Uterus (tissue), 3 donors: ENCODE measurements at regions not wholly inside any gene's neighbourhood (a gene's known extent, or its start where the extent isn't known, plus 50 kb on each side); places are given as distances from the start of the nearest gene placed in this dataset.

Experiments
- DNase-seq, 2 donors: peaks; one replicate each; pipeline ENCODE4 v3.0.0-alpha.2; 2019 to 2020
- H3K27ac ChIP-seq, 2 donors: fragments of 200-600 bp; sonication (generic); 1 replicate in 1 of 2; 2 replicates in 1 of 2; pipeline ENCODE4 v1.5.1; 2016 to 2018
- H3K27me3 ChIP-seq, 2 donors: fragments of 200-600 bp; sonication (generic); one replicate each; pipeline ENCODE4 v1.5.1; 2018 to 2019; ENCODE audit warnings: control low read depth in 1 of 2
- H3K36me3 ChIP-seq, 2 donors: fragments of 200-600 bp; sonication (generic); one replicate each; pipeline ENCODE4 v1.5.1; 2019; ENCODE audit warnings: control low read depth in 1 of 2
- H3K4me1 ChIP-seq, 2 donors: fragments of 200-600 bp; sonication (generic); one replicate each; pipeline ENCODE4 v1.5.1; 2018 to 2019; ENCODE audit warnings: control low read depth in 1 of 2
- H3K4me3 ChIP-seq, 2 donors: fragments of 200-600 bp; sonication (generic); 1 replicate in 1 of 2; 2 replicates in 1 of 2; pipeline ENCODE4 v1.5.1; 2018 to 2019; ENCODE audit warnings: mild to moderate bottlenecking in 1 of 2
- H3K9me3 ChIP-seq, 2 donors: fragments of 200-600 bp; sonication (generic); one replicate each; pipeline ENCODE4 v1.5.1; 2019; ENCODE audit warnings: control low read depth in 1 of 2
- CTCF ChIP-seq, 4 experiments: fragments of 200-600 bp in 2 of 4; fragments of 450-650 bp in 2 of 4; sonication (generic) in 2 of 4; IDR thresholded peaks; one replicate each; pipeline ENCODE4 v1.5.1; 2016 to 2019; ENCODE audit warnings: antibody characterized with exemption in 4 of 4, mild to moderate bottlenecking in 2 of 4, moderate library complexity in 1 of 4
- POLR2A ChIP-seq, 2 donors: fragments of 450-650 bp; IDR thresholded peaks; one replicate each; pipeline ENCODE4 v1.6.1; 2016; ENCODE audit warnings: antibody characterized with exemption in 2 of 2, mild to moderate bottlenecking in 1 of 2, moderate library complexity in 1 of 2
- intact Hi-C: fragments of 100-400 bp; cut with DNase I; formaldehyde crosslinking; loops from one replicate; pipeline ENCODE4 v1.15.1; 2023; ENCODE audit warnings: low total_unique reads
- donor health status: DM: yes; HTN: yes; CAD: no.

DNA sequence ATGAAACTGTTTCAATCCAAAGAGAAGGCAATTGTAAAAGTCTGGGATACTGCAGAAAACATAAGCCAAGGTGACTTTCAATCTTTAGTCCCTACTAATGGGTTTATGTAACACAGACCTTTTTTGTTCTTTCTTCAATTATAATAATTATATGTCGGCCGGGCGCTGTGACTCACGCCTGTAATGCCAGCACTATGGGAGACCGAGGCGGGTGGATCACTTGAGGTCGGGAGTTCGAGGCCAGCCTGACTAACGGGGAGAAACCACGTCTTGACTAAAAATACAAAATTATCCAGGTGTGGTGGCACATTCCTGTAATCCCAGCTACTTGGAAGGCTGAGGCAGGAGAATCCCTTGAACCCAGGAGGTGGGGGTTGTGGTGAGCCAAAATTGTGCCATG lies 489.8 kb upstream of the CTSO start:
- Histone ChIP-seq H3K4me1 (no peaks in the 10 kb centered on the region), H3K36me3 (no peaks in the 10 kb centered on the region), H3K9me3 (no peaks in the 10 kb centered on the region), H3K27ac (no peak overlapping the region), H3K4me3 (no peak overlapping the region), H3K27me3 (no peaks in the 10 kb centered on the region)
- TF ChIP-seq CTCF (IDR thresholded peaks at IDR 0.05) (no peak), POLR2A (IDR thresholded peaks at IDR 0.05) (no peak)
- no peak for DNase-seq
- intact Hi-C loops, result no loop called here

- no peak for TF ChIP-seq CTCF (IDR thresholded peaks at IDR 0.05)
- no peak for TF ChIP-seq POLR2A (IDR thresholded peaks at IDR 0.05)
- Histone ChIP-seq H3K27ac (no peak overlapping the region), H3K4me3 (no peak overlapping the region), H3K4me1 (no peaks in the 10 kb centered on the region), H3K27me3 (no peaks in the 10 kb centered on the region), H3K36me3 (no peaks in the 10 kb centered on the region), H3K9me3 (no peaks in the 10 kb centered on the region)
- DNase-seq, result no peak
- intact Hi-C loops, result no loop called here
Measured at GRCh38 chr4:156442912-156443311, 489.2 kb upstream of the CTSO start.

- DNase-seq, result no peak
- TF ChIP-seq CTCF (IDR thresholded peaks at IDR 0.05) (no peak), POLR2A (IDR thresholded peaks at IDR 0.05) (no peak)
- no peak overlapping the region for H3K27ac ChIP-seq
- no peaks in the 10 kb centered on the region for H3K36me3 ChIP-seq
- H3K9me3 ChIP-seq, result no peaks in the 10 kb centered on the region
- H3K4me1 ChIP-seq, result no peaks in the 10 kb centered on the region
- H3K27me3 ChIP-seq, result no peaks in the 10 kb centered on the region
- no peak overlapping the region for H3K4me3 ChIP-seq
- intact Hi-C loops, result no loop called here
Measured at GRCh38 chr4:156439576-156440200, 486.0 kb upstream of the CTSO start.

DNA sequence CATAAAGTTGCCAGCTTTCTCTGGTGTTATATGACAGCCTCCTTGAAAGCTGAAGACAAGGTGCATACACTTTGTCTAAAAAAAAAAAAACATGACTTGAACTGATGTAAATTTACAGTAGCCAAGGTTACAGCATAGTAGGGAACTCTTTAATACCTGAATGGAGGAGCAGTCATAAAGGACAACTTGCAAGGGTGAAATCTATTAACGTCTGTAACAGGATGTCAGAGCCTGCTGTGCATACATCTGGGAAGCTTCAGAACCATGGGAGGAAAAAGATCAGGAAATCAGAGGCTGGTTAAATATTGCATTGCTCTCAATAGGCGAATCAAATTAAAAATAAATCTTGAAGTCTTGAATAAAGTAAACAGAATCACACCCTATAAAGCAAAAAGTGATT lies 484.0 kb upstream of the CTSO start:
- Histone ChIP-seq H3K27ac (no peak overlapping the region), H3K9me3 (no peaks in the 10 kb centered on the region), H3K4me3 (no peak overlapping the region), H3K4me1 (no peaks in the 10 kb centered on the region), H3K36me3 (no peaks in the 10 kb centered on the region), H3K27me3 (no peaks in the 10 kb centered on the region)
- intact Hi-C loops, result no loop called here
- TF ChIP-seq POLR2A (IDR thresholded peaks at IDR 0.05) (no peak), CTCF (IDR thresholded peaks at IDR 0.05) (no peak)
- no peak for DNase-seq

DNA sequence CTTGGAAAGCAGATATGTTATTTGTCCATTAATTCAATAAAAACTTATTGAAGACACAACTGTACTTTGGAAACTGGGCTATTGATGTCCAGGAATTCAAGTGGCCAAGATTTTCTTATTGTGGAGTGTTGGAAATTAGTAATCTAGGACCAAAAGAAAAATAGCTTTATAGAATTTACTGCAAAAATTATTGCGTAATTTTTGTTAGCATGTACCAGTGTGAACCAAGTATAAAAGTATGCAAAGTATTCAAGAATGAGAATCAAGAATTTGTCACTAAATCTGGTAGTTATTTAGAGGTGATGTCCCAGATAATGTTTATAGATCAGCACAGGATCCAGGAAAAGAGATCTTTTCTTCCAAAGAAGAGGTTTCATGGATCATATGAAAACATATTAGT lies 468.9 kb upstream of the CTSO start:
- H3K4me3 ChIP-seq, result no peak overlapping the region
- H3K27me3 ChIP-seq, result no peaks in the 10 kb centered on the region
- H3K36me3 ChIP-seq, result no peaks in the 10 kb centered on the region
- DNase-seq, result no peak
- H3K4me1 ChIP-seq, result no peaks in the 10 kb centered on the region
- no peak overlapping the region for H3K27ac ChIP-seq
- TF ChIP-seq POLR2A (IDR thresholded peaks at IDR 0.05) (no peak), CTCF (IDR thresholded peaks at IDR 0.05) (no peak)
- intact Hi-C loops, result no loop called here
- H3K9me3 ChIP-seq, result no peaks in the 10 kb centered on the region
